HepG2 (cell line): ENCODE measurements at regions not wholly inside any gene's neighbourhood (a gene's known extent, or its start where the extent isn't known, plus 50 kb on each side); places are given as distances from the start of the nearest gene placed in this dataset.

Experiments
- ATAC-seq: fragments of 200-7000 bp; cut with Tn5 transposase; 3 replicates; pipeline ENCODE4 v1.9.1; 2020; ENCODE audit warnings: mild to moderate bottlenecking, moderate library complexity
- BruUV-seq: library from RNA; stranded (reverse); fragments of 400-500 nt; replicated peaks from 2 replicates; lab custom pipeline; 2021; lab: Mats Ljungman, UMichigan
- CTCF ChIA-PET: fragments of 300-600 bp; formaldehyde crosslinking; extraction: SDS; loops from one replicate; lab custom pipeline; 2021; ENCODE audit warnings: low total read pairs, inconsistent platforms, low intra/inter-chr PET ratio; lab: Yijun Ruan, JAX
- POLR2A ChIA-PET: fragments of 350-600 bp; sonication (Branson Sonifier 250); formaldehyde crosslinking; loops from one replicate; lab custom pipeline; 2020; ENCODE audit warnings: antibody characterized with exemption, inconsistent platforms; lab: Yijun Ruan, JAX
- DNase-seq: peaks from one replicate; pipeline ENCODE4 v3.0.0-alpha.2; 2015; ENCODE audit warnings: low spot score
- FAIRE-seq: peaks from 3 replicates; lab custom pipeline; 2011; peaks lifted over from hg19 to GRCh38; lab: Jason Lieb, UNC
- H2AFZ ChIP-seq: one replicate; pipeline ENCODE4 v1.6.1; 2011; ENCODE audit warnings: low read length, inconsistent platforms
- H3K27ac ChIP-seq: fragments of 300-600 bp; 3 replicates; pipeline ENCODE4 v1.8.0; 2011; ENCODE audit warnings: mixed run types, mild to moderate bottlenecking, mixed read lengths, low read length, inconsistent platforms; ENCODE audit not compliant: insufficient read depth; ENCODE audit errors: extremely low read length
- H3K27me3 ChIP-seq, 2 experiments: fragments of 200-600 bp in 1 of 2; 2 replicates in 1 of 2; 3 replicates in 1 of 2; pipeline versions ENCODE4 v1.6.0 to v1.8.0; 2011; ENCODE audit warnings: low read length in 2 of 2, mild to moderate bottlenecking in 2 of 2, moderate library complexity in 2 of 2, inconsistent platforms in 1 of 2; ENCODE audit not compliant: insufficient read depth in 2 of 2, control insufficient read depth in 1 of 2
- H3K36me3 ChIP-seq, 2 experiments: fragments of 200-600 bp in 1 of 2; replicated peaks in 1 of 2; 2 replicates in 1 of 2; 3 replicates in 1 of 2; pipeline versions ENCODE4 v1.5.1 to v1.8.0; 2011; ENCODE audit warnings: low read length in 2 of 2, inconsistent platforms in 1 of 2; ENCODE audit not compliant: insufficient read depth in 2 of 2, control insufficient read depth in 1 of 2
- H3K4me1 ChIP-seq: 2 replicates; pipeline ENCODE4 v1.5.1; 2012; ENCODE audit warnings: low read length, inconsistent platforms; ENCODE audit not compliant: insufficient read depth
- H3K4me2 ChIP-seq: 2 replicates; pipeline ENCODE4 v1.6.0; 2011; ENCODE audit warnings: low read depth, low read length, inconsistent platforms
- H3K4me3 ChIP-seq, 3 experiments: fragments of 200-600 bp in 1 of 3; sonication (generic), shearing (Covaris generic) in 1 of 3; replicated peaks in 1 of 3; 2 replicates each; pipeline ENCODE4 v1.5.1; 2011 to 2016; ENCODE audit warnings: low read length in 3 of 3, inconsistent platforms in 2 of 3, low read depth in 2 of 3, mild to moderate bottlenecking in 2 of 3, control low read depth in 1 of 3, mixed read lengths in 1 of 3; ENCODE audit not compliant: insufficient read depth in 1 of 3
- H3K79me2 ChIP-seq: one replicate; pipeline ENCODE4 v1.6.1; 2011; ENCODE audit warnings: low read length, inconsistent platforms; ENCODE audit not compliant: insufficient read depth
- H3K9ac ChIP-seq: 2 replicates; pipeline ENCODE4 v1.6.0; 2011; ENCODE audit warnings: mild to moderate bottlenecking, low read depth, low read length, inconsistent platforms; ENCODE audit not compliant: insufficient read depth
- H3K9me3 ChIP-seq: 2 replicates; pipeline ENCODE4 v1.5.1; 2012; ENCODE audit warnings: mild to moderate bottlenecking, low read length
- H4K20me1 ChIP-seq: 2 replicates; pipeline ENCODE4 v1.6.0; 2011; ENCODE audit warnings: inconsistent platforms, mild to moderate bottlenecking, low read length, moderate library complexity; ENCODE audit not compliant: insufficient read depth
- ATM ChIP-seq: fragments of 450-650 bp; IDR thresholded peaks from 2 replicates; pipeline ENCODE4 v1.7.1; 2017; ENCODE audit warnings: mild to moderate bottlenecking, borderline replicate concordance
- ERF ChIP-seq: IDR thresholded peaks from 2 replicates; pipeline ENCODE4 v1.6.1; 2018; ENCODE audit warnings: missing biosample characterization, missing genetic modification reagents
- ESRRA ChIP-seq: sonication (generic); formaldehyde crosslinking; IDR thresholded peaks from 2 replicates; pipeline ENCODE4 v1.5.1; 2020; ENCODE audit warnings: mild to moderate bottlenecking, low read depth, missing genetic modification reagents
- HCFC1 ChIP-seq: fragments of 150-350 bp; IDR thresholded peaks from 2 replicates; pipeline ENCODE4 v1.6.1; 2014; ENCODE audit warnings: low read depth, low read length
- JUND ChIP-seq: sonication (generic); formaldehyde crosslinking; IDR thresholded peaks from 2 replicates; pipeline ENCODE4 v1.8.0; 2022; ENCODE audit warnings: mild to moderate bottlenecking, missing genetic modification reagents
- LCORL ChIP-seq, 2 experiments: fragments of 450-650 bp in 1 of 2; sonication (generic) in 1 of 2; formaldehyde crosslinking in 1 of 2; IDR thresholded peaks; 2 replicates each; pipeline versions ENCODE4 v1.5.0 to v1.6.1; 2017 to 2020; ENCODE audit warnings: antibody characterized with exemption in 1 of 2, missing genetic modification reagents in 1 of 2
- MXI1 ChIP-seq: IDR thresholded peaks from 3 replicates; pipeline ENCODE4 v1.6.1; 2012; ENCODE audit warnings: low read depth, low read length, inconsistent platforms, borderline replicate concordance
- NCOR1 ChIP-seq: fragments of 200-600 bp; sonication (generic); IDR thresholded peaks from 2 replicates; pipeline ENCODE4 v1.7.0; 2017; ENCODE audit warnings: antibody characterized with exemption, low read length, borderline replicate concordance
- NFE2L1 ChIP-seq: sonication (generic); formaldehyde crosslinking; IDR thresholded peaks from 2 replicates; pipeline ENCODE4 v1.4.0; 2020; ENCODE audit warnings: missing genetic modification reagents, mild to moderate bottlenecking, borderline replicate concordance
- NFKB2 ChIP-seq: sonication (generic); formaldehyde crosslinking; IDR thresholded peaks from 2 replicates; pipeline ENCODE4 v1.4.0; 2020; ENCODE audit warnings: missing genetic modification reagents, borderline replicate concordance
- RFXAP ChIP-seq: sonication (generic); formaldehyde crosslinking; IDR thresholded peaks from 2 replicates; pipeline ENCODE4 v1.4.0; 2020; ENCODE audit warnings: missing genetic modification reagents, borderline replicate concordance
- YEATS2 ChIP-seq: sonication (generic); formaldehyde crosslinking; IDR thresholded peaks from 2 replicates; pipeline ENCODE4 v1.4.0; 2020; ENCODE audit warnings: missing genetic modification reagents, borderline replicate concordance
- YEATS4 ChIP-seq: sonication (generic); formaldehyde crosslinking; IDR thresholded peaks from 2 replicates; pipeline ENCODE4 v1.4.0; 2020; ENCODE audit warnings: missing genetic modification reagents, borderline replicate concordance
- ZIK1 ChIP-seq: sonication (generic); formaldehyde crosslinking; IDR thresholded peaks from 2 replicates; pipeline ENCODE4 v1.5.0; 2020; ENCODE audit warnings: mild to moderate bottlenecking, low read depth, missing genetic modification reagents, borderline replicate concordance
- ZMYM3 ChIP-seq: sonication (generic); formaldehyde crosslinking; IDR thresholded peaks from 2 replicates; pipeline ENCODE4 v1.5.1; 2020; ENCODE audit warnings: mild to moderate bottlenecking, missing genetic modification reagents
- ZNF17 ChIP-seq: sonication (generic); formaldehyde crosslinking; IDR thresholded peaks from 2 replicates; pipeline ENCODE4 v1.5.0; 2020; ENCODE audit warnings: mild to moderate bottlenecking, missing genetic modification reagents
- ZNF24 ChIP-seq: fragments of 450-650 bp; IDR thresholded peaks from 2 replicates; pipeline ENCODE4 v1.6.1; 2017; ENCODE audit warnings: antibody characterized with exemption, mild to moderate bottlenecking
- ZNF292 ChIP-seq: sonication (generic); formaldehyde crosslinking; IDR thresholded peaks from 2 replicates; pipeline ENCODE4 v1.8.1; 2022; ENCODE audit warnings: mild to moderate bottlenecking, low read depth, missing genetic modification reagents, borderline replicate concordance
- ZNF850 ChIP-seq: sonication (generic); formaldehyde crosslinking; conservative IDR thresholded peaks from 2 replicates; pipeline ENCODE4 v1.9.0; 2021; ENCODE audit warnings: mild to moderate bottlenecking, missing genetic modification reagents
- WGBS: methylation state at CpG from one replicate; pipeline ENCODE4 v1.1.6; 2017; ENCODE audit warnings: low lambda C conversion rate; 5-methylcytosine and 5-hydroxymethylcytosine counted together
- in situ Hi-C: cut with HindIII; loops from 2 replicates; pipeline ENCODE4 v1.10.0; 2017; ENCODE audit warnings: low pct_unique_long_range_greater_than_20kb; ENCODE audit not compliant: extremely low pct_ligation_motif_present
- intact Hi-C: fragments of 100-400 bp; cut with micrococcal nuclease; formaldehyde crosslinking; loops from one replicate; pipeline ENCODE4 v1.10.0; 2022; ENCODE audit not compliant: unreplicated experiment
- TF ChIP-seq, protein P1 (sequence below): sonication (generic); formaldehyde crosslinking; IDR thresholded peaks from 2 replicates; pipeline ENCODE4 v1.5.1; 2020; ENCODE audit warnings: mild to moderate bottlenecking, moderate library complexity, missing genetic modification reagents
- TF ChIP-seq, protein P2 (sequence below): IDR thresholded peaks from 2 replicates; pipeline ENCODE4 v1.6.1; 2016; ENCODE audit warnings: low read depth, borderline replicate concordance

DNA sequence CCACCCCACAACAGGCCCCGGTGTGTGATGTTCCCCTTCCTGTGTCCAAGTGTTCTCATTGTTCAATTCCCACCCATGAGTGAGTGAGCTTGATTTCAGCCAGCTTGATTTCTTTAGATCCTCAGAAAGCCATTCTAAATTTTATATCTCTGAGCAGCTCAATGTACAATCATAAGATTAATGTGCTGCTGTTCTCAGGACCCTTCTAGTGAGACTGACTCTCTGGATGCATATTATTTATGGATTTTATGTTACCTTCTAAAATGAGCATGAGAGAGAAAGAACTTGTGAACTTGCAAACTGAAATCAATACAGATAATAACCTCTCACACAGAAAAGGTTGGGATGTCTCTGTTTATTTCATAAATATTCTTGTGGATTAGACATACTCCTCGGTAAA lies 1133.5 kb upstream of the TMPRSS15 start:
- intact Hi-C loops = no loop called here
- no peak overlapping the region for H3K4me2 ChIP-seq
- BruUV-seq = no TSS peak
- in situ Hi-C loops = no loop called here
- H3K27me3 ChIP-seq = no peaks in the 10 kb centered on the region
- H3K4me3 ChIP-seq = no peak overlapping the region
- no peak for FAIRE-seq
- 21% methylated on average over 2 of the region's 2 CpGs for WGBS
- H3K79me2 ChIP-seq = no peaks in the 10 kb centered on the region
- peaks cover 69% of the 10 kb centered on the region for H3K9me3 ChIP-seq
- ChIA-PET CTCF (no interaction called here), POLR2A (no interaction called here)
- DNase-seq = no peak
- no peaks in the 10 kb centered on the region for H3K4me1 ChIP-seq
- TF ChIP-seq ERF (CRISPR knock-in tag) = no peak
- TF ChIP-seq ZNF17 (CRISPR knock-in tag) = no peak
- TF ChIP-seq ESRRA (CRISPR knock-in tag) = no peak
- no peak for TF ChIP-seq HCFC1
- no peak for TF ChIP-seq MXI1
- no peak for TF ChIP-seq YEATS2 (CRISPR knock-in tag)
- TF ChIP-seq YEATS4 (CRISPR knock-in tag) = no peak
- no peak for TF ChIP-seq ZIK1 (CRISPR knock-in tag)
- TF ChIP-seq LCORL (IDR thresholded peaks at IDR 0.05) = no peak
- no peak for TF ChIP-seq LCORL (CRISPR knock-in tag; IDR thresholded peaks at IDR 0.05)
- TF ChIP-seq NFE2L1 (CRISPR knock-in tag) = no peak
- TF ChIP-seq ATM = no peak
- H3K36me3 ChIP-seq = no peaks in the 10 kb centered on the region
- no peak for ATAC-seq
- no peaks in the 10 kb centered on the region for H4K20me1 ChIP-seq
- H2AFZ ChIP-seq = no peak overlapping the region
- H3K9ac ChIP-seq = no peak overlapping the region
- H3K27ac ChIP-seq = no peak overlapping the region

DNA sequence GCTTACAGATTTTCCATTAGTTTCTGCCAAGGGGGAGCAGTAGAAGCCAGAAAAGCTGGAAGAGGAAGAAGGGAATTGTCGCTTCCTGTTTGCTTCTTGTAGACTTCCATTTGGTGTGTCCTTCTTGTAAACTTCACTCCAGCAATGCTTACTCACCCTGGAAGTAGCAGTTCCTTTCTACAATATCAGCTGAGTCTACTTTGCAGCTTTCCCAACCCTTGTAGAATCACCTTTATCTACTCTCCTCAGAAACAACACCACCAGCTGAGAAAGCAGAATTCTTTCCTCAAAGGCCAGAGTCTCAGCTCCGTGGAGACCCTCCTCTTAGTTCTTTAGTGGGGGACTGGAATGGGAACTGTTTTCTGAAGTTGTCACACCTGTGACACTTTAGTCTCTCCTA lies 1136.7 kb upstream of the TMPRSS15 start:
- Histone ChIP-seq H3K9me3 (peaks cover 84% of the 10 kb centered on the region), H3K9ac (no peak overlapping the region), H4K20me1 (no peaks in the 10 kb centered on the region), H3K4me3 (no peak overlapping the region), H2AFZ (no peak overlapping the region), H3K4me2 (no peak overlapping the region), H3K4me1 (no peaks in the 10 kb centered on the region), H3K27me3 (no peaks in the 10 kb centered on the region), H3K79me2 (no peaks in the 10 kb centered on the region), H3K36me3 (no peaks in the 10 kb centered on the region), H3K27ac (no peak overlapping the region)
- no peak for FAIRE-seq
- DNase-seq = no peak
- CTCF ChIA-PET = no interaction called here
- no TSS peak for BruUV-seq
- ATAC-seq = no peak
- 0% methylated on average over 2 of the region's 2 CpGs for WGBS
- in situ Hi-C loops = no loop called here
- intact Hi-C loops = no loop called here
- POLR2A ChIA-PET = no interaction called here
- TF ChIP-seq NCOR1 = no peak
- no peak for TF ChIP-seq ZNF24
- TF ChIP-seq ZNF292 = no peak
- no peak for TF ChIP-seq RFXAP (CRISPR knock-in tag)
- TF ChIP-seq ZMYM3 = no peak
- TF ChIP-seq NFKB2 (CRISPR knock-in tag) = no peak
- TF ChIP-seq, protein P1, sequence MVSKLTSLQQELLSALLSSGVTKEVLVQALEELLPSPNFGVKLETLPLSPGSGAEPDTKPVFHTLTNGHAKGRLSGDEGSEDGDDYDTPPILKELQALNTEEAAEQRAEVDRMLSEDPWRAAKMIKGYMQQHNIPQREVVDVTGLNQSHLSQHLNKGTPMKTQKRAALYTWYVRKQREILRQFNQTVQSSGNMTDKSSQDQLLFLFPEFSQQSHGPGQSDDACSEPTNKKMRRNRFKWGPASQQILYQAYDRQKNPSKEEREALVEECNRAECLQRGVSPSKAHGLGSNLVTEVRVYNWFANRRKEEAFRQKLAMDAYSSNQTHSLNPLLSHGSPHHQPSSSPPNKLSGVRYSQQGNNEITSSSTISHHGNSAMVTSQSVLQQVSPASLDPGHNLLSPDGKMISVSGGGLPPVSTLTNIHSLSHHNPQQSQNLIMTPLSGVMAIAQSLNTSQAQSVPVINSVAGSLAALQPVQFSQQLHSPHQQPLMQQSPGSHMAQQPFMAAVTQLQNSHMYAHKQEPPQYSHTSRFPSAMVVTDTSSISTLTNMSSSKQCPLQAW = no peak
- TF ChIP-seq ZNF850 = no peak
- TF ChIP-seq JUND = no peak
- TF ChIP-seq, protein P2, sequence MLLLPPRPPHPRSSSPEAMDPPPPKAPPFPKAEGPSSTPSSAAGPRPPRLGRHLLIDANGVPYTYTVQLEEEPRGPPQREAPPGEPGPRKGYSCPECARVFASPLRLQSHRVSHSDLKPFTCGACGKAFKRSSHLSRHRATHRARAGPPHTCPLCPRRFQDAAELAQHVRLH (CRISPR knock-in tag) = no peak
